PC-9 (cell line): ENCODE measurements at regions not wholly inside any gene's neighbourhood (a gene's known extent, or its start where the extent isn't known, plus 50 kb on each side); places are given as distances from the start of the nearest gene placed in this dataset.

ENCODE experiments used
- EZH2 ChIP-seq: fragments of 200-600 bp; sonication (generic); IDR thresholded peaks from 2 replicates; pipeline ENCODE4 v1.8.0; 2017; ENCODE audit warnings: antibody characterized with exemption, low read depth
- TF ChIP-seq, protein P1 (sequence below): fragments of 200-600 bp; sonication (generic); conservative IDR thresholded peaks from 2 replicates; pipeline ENCODE4 v1.6.1; 2017; ENCODE audit warnings: mixed run types, antibody characterized with exemption, mild to moderate bottlenecking, moderate library complexity

DNA sequence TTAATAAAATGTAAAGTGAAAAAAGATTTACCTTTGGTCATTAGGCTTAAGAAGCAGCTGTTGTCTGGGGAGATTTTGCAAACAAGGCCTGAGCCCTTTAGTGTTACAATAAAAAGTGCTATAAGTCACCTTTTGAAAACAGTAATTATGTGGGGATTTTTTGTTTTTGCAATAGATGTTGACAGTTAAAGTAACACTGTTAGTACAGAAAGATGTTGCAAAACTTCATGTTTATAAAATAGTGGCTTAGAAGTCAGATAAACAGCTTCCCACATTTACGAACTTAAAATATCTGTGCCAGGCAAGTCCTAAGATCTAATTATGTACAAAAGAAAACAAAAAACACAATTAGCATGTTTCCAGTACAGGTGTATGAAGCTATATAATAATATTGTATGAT, 138.0 kb upstream of the IRS2 start:
- TF ChIP-seq, protein P1, sequence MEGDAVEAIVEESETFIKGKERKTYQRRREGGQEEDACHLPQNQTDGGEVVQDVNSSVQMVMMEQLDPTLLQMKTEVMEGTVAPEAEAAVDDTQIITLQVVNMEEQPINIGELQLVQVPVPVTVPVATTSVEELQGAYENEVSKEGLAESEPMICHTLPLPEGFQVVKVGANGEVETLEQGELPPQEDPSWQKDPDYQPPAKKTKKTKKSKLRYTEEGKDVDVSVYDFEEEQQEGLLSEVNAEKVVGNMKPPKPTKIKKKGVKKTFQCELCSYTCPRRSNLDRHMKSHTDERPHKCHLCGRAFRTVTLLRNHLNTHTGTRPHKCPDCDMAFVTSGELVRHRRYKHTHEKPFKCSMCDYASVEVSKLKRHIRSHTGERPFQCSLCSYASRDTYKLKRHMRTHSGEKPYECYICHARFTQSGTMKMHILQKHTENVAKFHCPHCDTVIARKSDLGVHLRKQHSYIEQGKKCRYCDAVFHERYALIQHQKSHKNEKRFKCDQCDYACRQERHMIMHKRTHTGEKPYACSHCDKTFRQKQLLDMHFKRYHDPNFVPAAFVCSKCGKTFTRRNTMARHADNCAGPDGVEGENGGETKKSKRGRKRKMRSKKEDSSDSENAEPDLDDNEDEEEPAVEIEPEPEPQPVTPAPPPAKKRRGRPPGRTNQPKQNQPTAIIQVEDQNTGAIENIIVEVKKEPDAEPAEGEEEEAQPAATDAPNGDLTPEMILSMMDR, result no peak
- no peak for TF ChIP-seq EZH2
